ENCODE measurements at regions not wholly inside any gene's neighbourhood (a gene's known extent, or its start where the extent isn't known, plus 50 kb on each side); places are given as distances from the start of the nearest gene placed in this dataset.

- H3K36me3 ChIP-seq, result no peaks in the 10 kb centered on the region
- no peak overlapping the region for H3K27ac ChIP-seq
- H3K4me1 ChIP-seq (replicated peaks), result no peaks in the 10 kb centered on the region
- no peak for DNase-seq (ENCODE audit: low read depth in 1 of 2, low spot score in 2 of 2)
- no peaks in the 10 kb centered on the region; the same call in 1 of the 2 replicates for H3K27me3 ChIP-seq (replicated peaks)
- no peak overlapping the region for H3K4me3 ChIP-seq
- no peaks in the 10 kb centered on the region for H3K9me3 ChIP-seq (replicated peaks)
Observed at GRCh38 chr6:109285366-109285765, 96.9 kb downstream of the CD164 start.

GRCh38 chr6:109284675-109285074, 97.6 kb downstream of the CD164 start:
- Histone ChIP-seq H3K4me3 (no peak overlapping the region), H3K27me3 (replicated peaks) (no peaks in the 10 kb centered on the region; the same call in 1 of the 2 replicates), H3K4me1 (replicated peaks) (no peaks in the 10 kb centered on the region), H3K9me3 (replicated peaks) (no peaks in the 10 kb centered on the region), H3K36me3 (no peaks in the 10 kb centered on the region), H3K27ac (no peak overlapping the region)
- no peak for DNase-seq (ENCODE audit: low read depth in 1 of 2, low spot score in 2 of 2)

GRCh38 chr6:109282756-109283155, 99.5 kb downstream of the CD164 start:
- Histone ChIP-seq H3K4me1 (replicated peaks) (no peaks in the 10 kb centered on the region), H3K27ac (no peak overlapping the region), H3K4me3 (no peak overlapping the region), H3K27me3 (replicated peaks) (no peaks in the 10 kb centered on the region; the same call in 1 of the 2 replicates), H3K9me3 (replicated peaks) (no peaks in the 10 kb centered on the region), H3K36me3 (no peaks in the 10 kb centered on the region)
- no peak for DNase-seq (ENCODE audit: low read depth in 1 of 2, low spot score in 2 of 2)

DNA sequence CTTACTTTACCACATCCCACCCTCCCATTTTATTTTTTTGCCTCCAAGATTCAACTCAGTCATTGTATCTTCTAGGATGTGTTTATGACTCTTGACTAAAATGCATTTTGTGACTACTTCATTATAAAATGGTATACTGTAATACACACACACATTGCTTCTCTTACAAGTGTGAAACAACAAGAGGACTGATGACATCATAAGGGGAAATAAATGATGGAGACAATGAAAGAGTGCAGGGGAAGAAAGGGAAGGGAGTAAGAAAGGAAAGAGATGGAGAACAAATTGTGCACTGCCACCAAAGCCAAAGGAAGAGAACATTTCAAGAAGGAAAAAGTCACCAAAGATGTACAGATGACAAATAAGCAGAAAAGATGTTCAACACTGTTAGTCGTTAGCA, 102.6 kb downstream of the CD164 start:
- Histone ChIP-seq H3K27ac (no peak overlapping the region), H3K4me3 (no peak overlapping the region), H3K27me3 (replicated peaks) (no peaks in the 10 kb centered on the region; the same call in none of the 2 replicates), H3K9me3 (replicated peaks) (no peaks in the 10 kb centered on the region), H3K36me3 (no peaks in the 10 kb centered on the region), H3K4me1 (replicated peaks) (no peaks in the 10 kb centered on the region)
- DNase-seq (ENCODE audit: low read depth in 1 of 2, low spot score in 2 of 2), result no peak

GRCh38 chr6:109271622-109272021, 110.6 kb downstream of the CD164 start:
- Histone ChIP-seq H3K4me3 (no peak overlapping the region), H3K9me3 (replicated peaks) (no peaks in the 10 kb centered on the region), H3K27ac (no peak overlapping the region), H3K4me1 (replicated peaks) (no peaks in the 10 kb centered on the region), H3K36me3 (no peaks in the 10 kb centered on the region), H3K27me3 (replicated peaks) (peaks cover 5% of the 10 kb centered on the region)
- no peak for DNase-seq (ENCODE audit: low read depth in 1 of 2, low spot score in 2 of 2)

GRCh38 chr6:109269953-109270517, 112.2 kb downstream of the CD164 start:
- Histone ChIP-seq H3K4me3 (no peak overlapping the region), H3K27me3 (replicated peaks) (peaks cover 5% of the 10 kb centered on the region), H3K9me3 (replicated peaks) (no peaks in the 10 kb centered on the region), H3K4me1 (replicated peaks) (no peaks in the 10 kb centered on the region), H3K27ac (no peak overlapping the region), H3K36me3 (no peaks in the 10 kb centered on the region)
- DNase-seq (ENCODE audit: low read depth in 1 of 2, low spot score in 2 of 2), result no peak

DNA sequence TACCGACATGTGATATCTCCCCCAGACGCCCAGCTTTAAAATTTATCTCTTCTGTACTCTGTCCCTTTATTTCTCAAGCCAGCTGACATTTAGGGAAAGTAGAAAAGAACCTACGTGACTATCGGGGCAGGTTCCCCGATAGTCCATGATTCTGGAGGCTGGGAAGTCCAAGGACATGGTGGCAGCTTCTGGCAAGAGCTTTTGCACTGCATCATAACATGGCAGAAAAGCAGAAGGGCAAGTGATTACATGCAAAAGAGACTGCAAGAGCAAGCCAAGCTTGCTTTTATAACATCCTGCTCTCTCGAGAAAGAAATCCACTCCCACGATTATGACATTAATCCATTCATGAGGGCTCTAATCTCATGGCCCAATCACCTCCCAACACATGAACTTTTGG, 113.2 kb downstream of the CD164 start:
- Histone ChIP-seq H3K9me3 (replicated peaks) (no peaks in the 10 kb centered on the region), H3K36me3 (no peaks in the 10 kb centered on the region), H3K27ac (no peak overlapping the region), H3K27me3 (replicated peaks) (peaks cover 5% of the 10 kb centered on the region), H3K4me3 (no peak overlapping the region), H3K4me1 (replicated peaks) (no peaks in the 10 kb centered on the region)
- DNase-seq (ENCODE audit: low read depth in 1 of 2, low spot score in 2 of 2), result no peak

DNA sequence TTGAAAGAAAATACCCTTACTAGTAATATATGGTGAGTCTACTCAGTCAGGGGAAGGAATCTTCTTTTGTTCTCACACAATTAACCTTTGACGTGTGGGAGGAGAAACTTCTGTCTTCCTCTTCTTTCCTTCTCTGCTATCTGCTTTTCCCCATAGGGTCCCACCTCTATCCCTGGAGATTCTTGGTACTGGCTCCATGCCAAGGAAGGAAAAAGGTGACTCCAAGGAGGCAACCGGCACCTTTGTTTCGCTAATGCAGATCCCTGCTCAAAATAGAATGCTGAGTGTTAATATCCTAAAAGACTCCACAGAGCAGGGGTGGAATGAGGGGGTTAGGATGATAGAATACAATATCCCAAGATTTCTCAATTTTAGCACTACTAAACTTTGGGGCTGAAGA, 116.7 kb downstream of the CD164 start:
- H3K36me3 ChIP-seq, result no peaks in the 10 kb centered on the region
- no peaks in the 10 kb centered on the region for H3K9me3 ChIP-seq (replicated peaks)
- peaks cover 3% of the 10 kb centered on the region; the same call in 1 of the 2 replicates for H3K4me1 ChIP-seq (replicated peaks)
- H3K27me3 ChIP-seq (replicated peaks), result peaks cover 5% of the 10 kb centered on the region
- no peak overlapping the region for H3K27ac ChIP-seq
- H3K4me3 ChIP-seq, result no peak overlapping the region
- DNase-seq (ENCODE audit: low read depth in 1 of 2, low spot score in 2 of 2), result no peak

- no peak overlapping the region for H3K4me3 ChIP-seq
- 0 out of 2 replicates have a peak, but pooled peaks cover 5% of the 10 kb centered on the region for H3K27me3 ChIP-seq (replicated peaks)
- H3K27ac ChIP-seq, result no peak overlapping the region
- peaks cover 8% of the 10 kb centered on the region; the same call in 1 of the 2 replicates for H3K4me1 ChIP-seq (replicated peaks)
- no peaks in the 10 kb centered on the region for H3K9me3 ChIP-seq (replicated peaks)
- H3K36me3 ChIP-seq, result no peaks in the 10 kb centered on the region
- no peak for DNase-seq (ENCODE audit: low read depth in 1 of 2, low spot score in 2 of 2)
Observed at GRCh38 chr6:109263873-109264700, 118.2 kb downstream of the CD164 start.

DNA sequence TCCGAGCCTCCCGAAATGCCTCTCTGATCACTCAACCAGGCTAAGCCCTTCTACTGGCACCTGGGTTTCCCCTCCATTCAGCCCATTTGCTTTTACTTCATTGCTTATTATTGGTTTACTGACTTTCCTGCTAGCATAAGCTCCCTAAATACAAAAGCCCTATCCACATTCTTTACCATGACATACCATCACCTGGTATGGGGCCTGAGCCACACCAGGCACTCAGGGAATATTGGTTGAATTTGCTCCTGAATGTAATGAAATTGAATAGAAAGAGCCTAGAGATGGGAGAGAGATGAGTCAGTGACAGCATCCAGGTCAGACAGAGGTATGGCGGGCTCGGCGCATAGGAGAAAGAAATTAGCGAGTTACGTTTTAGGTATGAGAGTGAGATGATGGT, 120.0 kb downstream of the CD164 start:
- H3K4me3 ChIP-seq, result no peak overlapping the region
- H3K27me3 ChIP-seq (replicated peaks), result no peaks in the 10 kb centered on the region
- peaks cover 8% of the 10 kb centered on the region; the same call in 1 of the 2 replicates for H3K4me1 ChIP-seq (replicated peaks)
- no peak for DNase-seq (ENCODE audit: low read depth in 1 of 2, low spot score in 2 of 2)
- H3K9me3 ChIP-seq (replicated peaks), result no peaks in the 10 kb centered on the region
- H3K27ac ChIP-seq, result no peak overlapping the region
- H3K36me3 ChIP-seq, result no peaks in the 10 kb centered on the region

GRCh38 chr6:109261811-109262210, 120.5 kb downstream of the CD164 start:
- H3K4me3 ChIP-seq, result no peak overlapping the region
- no peaks in the 10 kb centered on the region for H3K9me3 ChIP-seq (replicated peaks)
- H3K36me3 ChIP-seq, result no peaks in the 10 kb centered on the region
- no peak for DNase-seq (ENCODE audit: low read depth in 1 of 2, low spot score in 2 of 2)
- no peak overlapping the region for H3K27ac ChIP-seq
- H3K4me1 ChIP-seq (replicated peaks), result peaks cover 8% of the 10 kb centered on the region; the same call in 1 of the 2 replicates
- H3K27me3 ChIP-seq (replicated peaks), result no peaks in the 10 kb centered on the region

DNA sequence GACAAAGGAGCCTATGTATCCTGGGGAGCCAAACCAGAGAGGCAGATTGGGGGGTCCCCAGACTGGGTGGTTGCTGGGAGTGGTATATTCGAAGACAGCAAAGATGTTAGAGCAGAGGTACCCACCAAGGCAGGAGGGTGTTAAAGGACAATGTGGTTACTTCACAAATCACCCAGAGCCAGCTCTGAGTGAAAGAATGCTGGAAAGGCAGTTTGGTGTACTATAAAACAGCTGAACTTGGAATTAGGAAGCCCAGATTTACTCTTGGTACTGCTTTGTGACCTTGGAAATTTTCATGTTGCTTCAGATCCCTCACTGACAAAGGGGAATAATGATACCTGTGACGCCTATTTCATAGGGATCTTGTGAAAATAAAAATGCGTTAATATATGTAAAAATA, 121.6 kb downstream of the CD164 start:
- no peak overlapping the region for H3K27ac ChIP-seq
- no peaks in the 10 kb centered on the region for H3K36me3 ChIP-seq
- peaks cover 8% of the 10 kb centered on the region; the same call in 1 of the 2 replicates for H3K4me1 ChIP-seq (replicated peaks)
- no peaks in the 10 kb centered on the region for H3K27me3 ChIP-seq (replicated peaks)
- no peak overlapping the region for H3K4me3 ChIP-seq
- no peak for DNase-seq (ENCODE audit: low read depth in 1 of 2, low spot score in 2 of 2)
- no peaks in the 10 kb centered on the region for H3K9me3 ChIP-seq (replicated peaks)

- Histone ChIP-seq H3K9me3 (replicated peaks) (no peaks in the 10 kb centered on the region), H3K4me1 (replicated peaks) (peaks cover 8% of the 10 kb centered on the region; the same call in 1 of the 2 replicates), H3K27me3 (replicated peaks) (no peaks in the 10 kb centered on the region), H3K36me3 (no peaks in the 10 kb centered on the region), H3K4me3 (no peak overlapping the region), H3K27ac (no peak overlapping the region)
- DNase-seq (ENCODE audit: low read depth in 1 of 2, low spot score in 2 of 2), result peak in 1 of 2 experiments; percentile 4
Observed at GRCh38 chr6:109260126-109260525, 122.1 kb downstream of the CD164 start.

DNA sequence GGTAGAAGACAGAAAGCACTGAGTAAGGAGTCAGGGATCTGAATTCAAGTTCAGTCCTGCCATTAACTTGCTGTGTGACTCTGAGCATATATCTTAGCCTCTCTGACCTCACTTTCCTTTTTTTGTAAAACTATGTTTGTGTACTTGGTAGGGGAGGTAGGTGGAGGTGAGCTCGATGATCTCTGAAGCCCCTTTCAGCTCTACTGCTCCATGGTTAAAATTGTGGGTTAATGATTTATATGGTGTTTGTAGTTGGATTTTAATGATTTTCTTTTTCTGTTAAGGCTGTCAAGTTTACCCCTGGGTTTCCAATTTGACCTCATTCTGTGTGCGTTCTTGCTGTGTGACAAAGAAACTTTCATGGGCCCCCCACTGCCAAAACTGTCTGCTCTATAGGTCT, 124.1 kb downstream of the CD164 start:
- no peak overlapping the region for H3K4me3 ChIP-seq
- no peaks in the 10 kb centered on the region; the same call in 1 of the 2 replicates for H3K27me3 ChIP-seq (replicated peaks)
- H3K27ac ChIP-seq, result no peak overlapping the region
- H3K4me1 ChIP-seq (replicated peaks), result peaks cover 8% of the 10 kb centered on the region; the same call in 1 of the 2 replicates
- H3K36me3 ChIP-seq, result no peaks in the 10 kb centered on the region
- no peaks in the 10 kb centered on the region for H3K9me3 ChIP-seq (replicated peaks)
- DNase-seq (ENCODE audit: low read depth in 1 of 2, low spot score in 2 of 2), result no peak
